GM21786 (cell line): ENCODE measurements at regions not wholly inside any gene's neighbourhood (a gene's known extent, or its start where the extent isn't known, plus 50 kb on each side); places are given as distances from the start of the nearest gene placed in this dataset.

Experiments used
- ATAC-seq: cut with Tn5 transposase; IDR thresholded peaks from one replicate; pipeline ENCODE4 v1.9.1; 2021; ENCODE audit not compliant: unreplicated experiment

DNA sequence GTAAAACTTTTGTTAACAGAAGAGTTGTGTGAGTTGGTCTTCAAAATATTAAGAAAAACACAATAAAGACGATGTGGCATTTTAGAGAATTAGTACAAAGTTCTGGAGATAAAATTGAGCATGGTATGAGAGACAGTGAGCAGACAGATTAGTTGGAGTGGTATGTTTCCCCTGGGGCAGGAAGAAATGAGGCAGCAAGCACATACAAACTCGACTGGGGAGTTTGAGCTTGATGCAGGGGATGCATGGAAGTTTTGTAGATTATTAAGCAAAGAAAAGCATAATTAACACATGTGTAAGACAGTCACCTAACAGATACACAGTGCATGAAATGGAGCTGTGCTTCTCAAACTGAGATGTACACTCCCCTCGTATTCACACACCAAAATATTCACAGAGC, 58.1 kb upstream of the IL2 start:
- ATAC-seq, result no peak

DNA sequence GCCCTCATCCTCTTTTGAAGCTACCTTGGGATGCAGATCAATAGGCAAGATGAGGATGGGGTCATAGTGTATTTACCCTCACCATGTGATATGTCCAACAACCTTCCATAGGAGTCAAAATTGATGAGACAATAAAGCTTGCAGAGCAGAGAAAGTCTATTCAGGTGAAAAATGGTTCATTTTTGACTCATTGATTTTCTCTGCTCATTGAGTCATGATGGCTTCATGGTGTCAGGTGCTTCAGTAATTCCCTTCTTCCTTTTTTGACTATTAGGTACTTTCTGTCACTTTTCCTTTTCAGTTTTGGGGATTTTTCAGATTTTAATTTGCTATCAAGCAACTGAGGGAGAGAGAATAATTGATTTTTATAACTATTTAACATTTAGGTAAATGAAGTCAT, 55.9 kb upstream of the IL2 start:
- ATAC-seq, result no peak

- no peak for ATAC-seq
Observed at GRCh38 chr4:122508083-122508482, 51.6 kb upstream of the IL2 start.
